ENCODE measurements at regions not wholly inside any gene's neighbourhood (a gene's known extent, or its start where the extent isn't known, plus 50 kb on each side); places are given as distances from the start of the nearest gene placed in this dataset.

- Histone ChIP-seq H3K4me2 (no peak overlapping the region), H3K27me3 (no peaks in the 10 kb centered on the region), H3K9me2 (replicated peaks; ENCODE audit: insufficient read depth) (no peaks in the 10 kb centered on the region), H2AFZ (no peak overlapping the region), H3K9me3 (ENCODE audit: low read depth) (no peaks in the 10 kb centered on the region), H3K4me3 (no peak overlapping the region), H3K36me3 (replicated peaks; ENCODE audit: insufficient read depth, low read depth) (no peaks in the 10 kb centered on the region), H3K27ac (no peak overlapping the region), H3K79me2 (no peaks in the 10 kb centered on the region), H3K4me1 (ENCODE audit: insufficient read depth) (no peaks in the 10 kb centered on the region), H4K20me1 (ENCODE audit: insufficient read depth, poor library complexity, severe bottlenecking) (no peaks in the 10 kb centered on the region)
- DNase-seq (ENCODE audit: low spot score): no peak
- WGBS (ENCODE audit: low lambda C conversion rate, missing lambda C conversion rate): 85% methylated on average over 9 of the region's 9 CpGs
- TF ChIP-seq EZH2 (IDR thresholded peaks at IDR 0.05; ENCODE audit: borderline replicate concordance) (no peak), CTCF (IDR thresholded peaks at IDR 0.05; ENCODE audit: poor library complexity) (no peak), EZH2phosphoT487 (IDR thresholded peaks at IDR 0.05; ENCODE audit: low read depth, severe bottlenecking, unreplicated experiment) (no peak)
Measured at GRCh38 chr4:182969651-182970279, 52.6 kb upstream of the DCTD start.

- 82% methylated on average over 11 of the region's 11 CpGs for WGBS (ENCODE audit: low lambda C conversion rate, missing lambda C conversion rate)
- no peak overlapping the region for H3K4me3 ChIP-seq
- no peaks in the 10 kb centered on the region for H3K4me1 ChIP-seq (ENCODE audit: insufficient read depth)
- no peak overlapping the region for H2AFZ ChIP-seq
- no peak for DNase-seq (ENCODE audit: low spot score)
- no peaks in the 10 kb centered on the region for H4K20me1 ChIP-seq (ENCODE audit: insufficient read depth, poor library complexity, severe bottlenecking)
- H3K79me2 ChIP-seq: no peaks in the 10 kb centered on the region
- TF ChIP-seq CTCF (IDR thresholded peaks at IDR 0.05; ENCODE audit: poor library complexity): no peak
- H3K36me3 ChIP-seq (replicated peaks; ENCODE audit: insufficient read depth, low read depth): no peaks in the 10 kb centered on the region
- no peak overlapping the region for H3K4me2 ChIP-seq
- H3K9me3 ChIP-seq (ENCODE audit: low read depth): no peaks in the 10 kb centered on the region
- H3K9me2 ChIP-seq (replicated peaks; ENCODE audit: insufficient read depth): no peaks in the 10 kb centered on the region
- H3K27ac ChIP-seq: no peak overlapping the region
- H3K27me3 ChIP-seq: no peaks in the 10 kb centered on the region
Measured at GRCh38 chr4:182968917-182969650, 51.9 kb upstream of the DCTD start.

GRCh38 chr4:182967403-182967802 lies 50.2 kb upstream of the DCTD start:
- no peaks in the 10 kb centered on the region for H4K20me1 ChIP-seq (ENCODE audit: insufficient read depth, poor library complexity, severe bottlenecking)
- no peaks in the 10 kb centered on the region for H3K4me1 ChIP-seq (ENCODE audit: insufficient read depth)
- H3K4me2 ChIP-seq: no peak overlapping the region

More at GRCh38 chr4:182967403-182967802, 50.2 kb upstream of the DCTD start:
- no peaks in the 10 kb centered on the region for H3K79me2 ChIP-seq
- no peak overlapping the region for H3K27ac ChIP-seq
- H3K27me3 ChIP-seq: no peaks in the 10 kb centered on the region
- H2AFZ ChIP-seq: no peak overlapping the region
- H3K4me3 ChIP-seq: no peak overlapping the region
- no peaks in the 10 kb centered on the region for H3K36me3 ChIP-seq (replicated peaks; ENCODE audit: insufficient read depth, low read depth)
- DNase-seq (ENCODE audit: low spot score): no peak
- H3K9me3 ChIP-seq (ENCODE audit: low read depth): no peaks in the 10 kb centered on the region
- TF ChIP-seq EZH2 (IDR thresholded peaks at IDR 0.05; ENCODE audit: borderline replicate concordance) (no peak), CTCF (IDR thresholded peaks at IDR 0.05; ENCODE audit: poor library complexity) (no peak), EZH2phosphoT487 (IDR thresholded peaks at IDR 0.05; ENCODE audit: low read depth, severe bottlenecking, unreplicated experiment) (no peak)
- no peaks in the 10 kb centered on the region for H3K9me2 ChIP-seq (replicated peaks; ENCODE audit: insufficient read depth)
